HL-60 (cell line): ENCODE measurements at regions not wholly inside any gene's neighbourhood (a gene's known extent, or its start where the extent isn't known, plus 50 kb on each side); places are given as distances from the start of the nearest gene placed in this dataset.

ENCODE experiments used
- CTCF ChIP-seq: IDR thresholded peaks from one replicate; pipeline ENCODE4 v1.5.1; 2011; ENCODE audit warnings: low read length, control low read depth, inconsistent platforms; ENCODE audit not compliant: insufficient read depth
- GABPA ChIP-seq: IDR thresholded peaks from 2 replicates; pipeline ENCODE4 v1.6.1; 2012; ENCODE audit warnings: low read depth
- REST ChIP-seq: IDR thresholded peaks from 2 replicates; pipeline ENCODE4 v1.6.1; 2012; ENCODE audit warnings: low read depth; ENCODE audit not compliant: insufficient replicate concordance

DNA sequence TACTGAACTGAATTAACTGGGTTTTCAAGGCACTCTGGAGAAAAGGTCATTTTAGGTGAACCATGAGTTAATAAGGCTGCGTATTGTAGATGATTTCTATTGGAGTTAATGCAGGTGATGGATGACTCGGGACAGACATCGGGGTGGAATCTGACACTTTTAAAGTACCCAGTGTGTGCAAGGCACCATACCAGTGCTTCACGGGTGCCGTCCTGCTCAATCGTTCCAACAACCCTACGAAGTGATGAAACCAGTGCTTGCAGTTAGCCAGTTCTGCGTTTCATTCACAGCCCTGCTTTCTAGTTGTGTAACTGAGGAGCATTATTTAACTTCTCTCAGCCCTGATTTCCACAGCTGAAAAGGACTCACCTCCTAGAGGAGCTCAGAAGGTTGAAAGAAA, 216.5 kb downstream of the BARX2 start:
- TF ChIP-seq CTCF (no peak), REST (no peak), GABPA (no peak)
